Spleen (tissue), 11 donors: ENCODE measurements at regions not wholly inside any gene's neighbourhood (a gene's known extent, or its start where the extent isn't known, plus 50 kb on each side); places are given as distances from the start of the nearest gene placed in this dataset.
"Not testable (repeated sequence)": the region's sequence is repeated elsewhere in the genome, so short reads cannot be mapped to it uniquely, and the experiment has no call there.

Experiments
- DNase-seq: peaks from one replicate; pipeline ENCODE4 v3.0.0-alpha.2; 2020
- H3K27ac ChIP-seq, 8 donors: fragments of 200-600 bp; sonication (generic) in 7 of 8; 1 replicate in 4 of 8; 2 replicates in 4 of 8; pipeline versions ENCODE4 v1.5.0 to v1.8.0; 2016 to 2021; ENCODE audit warnings: inconsistent platforms in 4 of 8, mild to moderate bottlenecking in 4 of 8, moderate library complexity in 1 of 8
- H3K27me3 ChIP-seq, 7 donors: fragments of 200-600 bp; sonication (generic) in 6 of 7; replicated peaks in 1 of 7; 1 replicate in 4 of 7; 2 replicates in 3 of 7; pipeline versions ENCODE4 v1.5.0 to v1.8.0; 2016 to 2021; ENCODE audit warnings: inconsistent platforms in 3 of 7, mild to moderate bottlenecking in 1 of 7
- H3K36me3 ChIP-seq, 6 donors: fragments of 200-600 bp; sonication (generic) in 5 of 6; 1 replicate in 4 of 6; 2 replicates in 2 of 6; pipeline versions ENCODE4 v1.5.0 to v1.8.0; 2016 to 2021; ENCODE audit warnings: inconsistent platforms in 2 of 6
- H3K4me1 ChIP-seq, 6 donors: fragments of 200-600 bp; sonication (generic) in 5 of 6; 1 replicate in 3 of 6; 2 replicates in 3 of 6; pipeline versions ENCODE4 v1.5.0 to v1.8.0; 2016 to 2021; ENCODE audit warnings: inconsistent platforms in 3 of 6
- H3K4me3 ChIP-seq, 8 donors: fragments of 200-600 bp; sonication (generic) in 7 of 8; 1 replicate in 4 of 8; 2 replicates in 4 of 8; pipeline versions ENCODE4 v1.5.0 to v1.8.0; 2016 to 2021; ENCODE audit warnings: inconsistent platforms in 4 of 8, mild to moderate bottlenecking in 4 of 8, moderate library complexity in 2 of 8
- H3K9me3 ChIP-seq, 8 donors: fragments of 200-600 bp; sonication (generic) in 7 of 8; 1 replicate in 4 of 8; 2 replicates in 4 of 8; pipeline versions ENCODE4 v1.5.0 to v1.8.0; 2016 to 2021; ENCODE audit warnings: inconsistent platforms in 4 of 8
- POLR2A ChIP-seq, 3 donors: fragments of 450-650 bp; IDR thresholded peaks; one replicate each; pipeline ENCODE4 v1.5.1; 2017; ENCODE audit warnings: antibody characterized with exemption in 3 of 3, mild to moderate bottlenecking in 1 of 3
- POLR2AphosphoS5 ChIP-seq, 3 donors: sonication (generic); formaldehyde crosslinking; IDR thresholded peaks; one replicate each; pipeline ENCODE4 v1.5.1; 2017; ENCODE audit warnings: antibody characterized with exemption in 3 of 3
- WGBS, 5 donors: extraction: QIAGEN DNeasy Blood & Tissue Kit in 3 of 5; methylation state at CpG; one replicate each; pipeline versions ENCODE4 v1.1.5 to v1.1.7; 2013 to 2018; 5-methylcytosine and 5-hydroxymethylcytosine counted together
- intact Hi-C: fragments of 100-400 bp; cut with DNase I; formaldehyde crosslinking; loops from one replicate; pipeline ENCODE4 v1.15.0; 2023; ENCODE audit warnings: low total_unique reads
- TF ChIP-seq, protein P1 (sequence below), 11 experiments: fragments of 200-600 bp in 7 of 11; fragments of 450-650 bp in 4 of 11; sonication (generic) in 4 of 11; IDR thresholded peaks in 8 of 11; conservative IDR thresholded peaks in 3 of 11; 1 replicate in 7 of 11; 2 replicates in 4 of 11; pipeline versions ENCODE4 v1.4.0 to v1.8.0; 2016 to 2021; ENCODE audit warnings: antibody characterized with exemption in 11 of 11, inconsistent platforms in 4 of 11, mild to moderate bottlenecking in 1 of 11
- donor health status: healthy with polysubstance abuse.
- donor health status: DM: no; HTN: no; CAD: no; lungs with moderate emphysema.
- donor health status: DM: no; HTN: no; CAD: no.
- donor health status: Bipolar disorder and iron deficiency.
- donor health status: healthy.
- donor health status: DM: no; HTN: no; CAD: no.
- donor health status: DM: yes; HTN: yes; CAD: no.

DNA sequence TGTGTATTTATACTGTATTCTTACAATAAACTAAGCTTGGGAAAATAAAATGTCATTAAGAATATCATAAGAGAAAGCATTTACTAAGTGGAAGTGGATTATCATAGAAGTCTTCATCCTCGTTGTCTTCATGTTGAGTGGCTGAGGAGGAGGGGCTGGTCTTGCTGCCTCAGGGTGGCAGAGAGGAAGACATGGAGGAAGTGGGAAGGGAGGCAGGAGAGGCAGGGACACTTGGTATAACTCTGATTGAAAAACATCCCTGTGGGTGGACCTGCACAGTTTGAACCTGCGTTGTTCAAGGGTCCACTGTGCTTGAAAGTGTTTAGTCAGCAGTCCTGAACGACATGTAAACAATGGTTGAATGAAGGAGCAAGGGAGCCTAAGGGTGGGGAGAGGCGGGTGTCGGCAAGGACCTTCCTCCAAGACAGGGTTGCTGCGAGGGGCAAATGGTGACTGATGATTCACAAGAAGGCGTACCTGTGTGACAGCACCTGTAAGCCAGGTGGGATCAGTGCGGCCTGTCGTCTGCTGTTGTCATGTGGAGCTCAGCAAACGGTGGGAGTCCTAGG lies 103.8 kb upstream of the KLF13 start:
- peak overlapping the region in 2 of 8 donors; percentile 18 to 38 for H3K4me3 ChIP-seq
- intact Hi-C loops = no loop called here
- no peaks in the 10 kb centered on the region for H3K9me3 ChIP-seq
- H3K27ac ChIP-seq = peak overlapping the region in 6 of 8 donors; percentile 51 to 78 (median 63)
- no peak for DNase-seq
- peaks cover 0 to 88% (median 41%) of the 10 kb centered on the region in 6 donors for H3K4me1 ChIP-seq
- TF ChIP-seq, protein P1, sequence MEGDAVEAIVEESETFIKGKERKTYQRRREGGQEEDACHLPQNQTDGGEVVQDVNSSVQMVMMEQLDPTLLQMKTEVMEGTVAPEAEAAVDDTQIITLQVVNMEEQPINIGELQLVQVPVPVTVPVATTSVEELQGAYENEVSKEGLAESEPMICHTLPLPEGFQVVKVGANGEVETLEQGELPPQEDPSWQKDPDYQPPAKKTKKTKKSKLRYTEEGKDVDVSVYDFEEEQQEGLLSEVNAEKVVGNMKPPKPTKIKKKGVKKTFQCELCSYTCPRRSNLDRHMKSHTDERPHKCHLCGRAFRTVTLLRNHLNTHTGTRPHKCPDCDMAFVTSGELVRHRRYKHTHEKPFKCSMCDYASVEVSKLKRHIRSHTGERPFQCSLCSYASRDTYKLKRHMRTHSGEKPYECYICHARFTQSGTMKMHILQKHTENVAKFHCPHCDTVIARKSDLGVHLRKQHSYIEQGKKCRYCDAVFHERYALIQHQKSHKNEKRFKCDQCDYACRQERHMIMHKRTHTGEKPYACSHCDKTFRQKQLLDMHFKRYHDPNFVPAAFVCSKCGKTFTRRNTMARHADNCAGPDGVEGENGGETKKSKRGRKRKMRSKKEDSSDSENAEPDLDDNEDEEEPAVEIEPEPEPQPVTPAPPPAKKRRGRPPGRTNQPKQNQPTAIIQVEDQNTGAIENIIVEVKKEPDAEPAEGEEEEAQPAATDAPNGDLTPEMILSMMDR (IDR thresholded peaks at IDR 0.05 in 8 of 11, conservative IDR thresholded peaks at IDR 0.05 in 3 of 11) = no peak
- TF ChIP-seq POLR2AphosphoS5 (IDR thresholded peaks at IDR 0.05) (no peak), POLR2A (IDR thresholded peaks at IDR 0.05) (no peak)
- H3K36me3 ChIP-seq = peaks cover 0 to 6% (median 0%) of the 10 kb centered on the region in 6 donors
- no peaks in the 10 kb centered on the region for H3K27me3 ChIP-seq
- 62 to 73% (median 69%) methylated on average over 10 of the region's 10 CpGs for WGBS, 5 donors

DNA sequence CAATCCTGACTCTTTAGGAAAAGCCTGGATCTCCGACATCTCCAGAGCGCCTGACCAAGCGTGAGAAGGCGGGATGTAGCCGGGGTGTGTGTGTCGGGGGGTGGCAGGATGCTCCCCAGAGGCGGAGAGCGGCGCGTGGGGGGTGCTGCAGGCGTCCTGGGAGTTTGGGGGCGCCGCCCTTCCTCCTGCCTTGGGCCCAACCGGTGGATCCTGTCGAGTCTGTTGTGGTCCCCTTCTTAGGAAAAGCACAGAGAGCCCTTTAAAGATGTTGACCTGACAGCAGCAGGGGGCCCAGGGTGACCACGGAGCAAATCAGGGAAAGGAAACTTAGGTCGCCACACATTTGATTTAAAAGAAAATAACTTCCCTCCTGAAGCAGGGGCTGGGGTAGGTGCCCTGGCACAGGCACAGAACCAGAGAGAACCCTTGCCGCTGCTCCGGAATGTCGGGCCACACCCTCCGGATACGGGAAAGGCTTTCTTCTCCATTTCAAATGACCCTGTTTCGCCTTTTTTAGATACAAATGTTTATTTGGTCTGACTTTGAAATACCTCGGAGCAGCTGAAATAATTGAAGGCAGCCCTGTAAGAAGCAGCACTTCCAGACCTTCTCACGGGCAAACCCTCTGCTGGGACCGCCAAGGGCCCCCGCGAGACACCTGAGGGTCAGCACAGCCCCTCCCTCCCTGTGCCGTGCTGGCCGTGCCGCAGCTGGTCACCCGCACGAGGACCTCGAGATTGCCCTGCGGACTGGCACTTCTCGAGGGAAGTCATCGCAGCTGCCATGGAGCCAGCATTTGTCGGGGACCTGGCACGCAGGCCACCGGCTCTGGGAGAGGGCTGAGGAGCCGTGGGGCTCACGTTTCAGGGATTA lies 102.9 kb upstream of the KLF13 start:
- H3K9me3 ChIP-seq = no peaks in the 10 kb centered on the region
- TF ChIP-seq, protein P1 (IDR thresholded peaks at IDR 0.05 in 8 of 11, conservative IDR thresholded peaks at IDR 0.05 in 3 of 11) = no peak
- TF ChIP-seq POLR2AphosphoS5 (IDR thresholded peaks at IDR 0.05) = peak in 1 of 3 donors; percentile 16
- WGBS, 5 donors = 51 to 72% (median 69%) methylated on average over 38 to 42 of the region's 42 CpGs
- peaks cover 0 to 88% (median 46%) of the 10 kb centered on the region in 6 donors for H3K4me1 ChIP-seq
- H3K36me3 ChIP-seq = peaks cover 0 to 6% (median 0%) of the 10 kb centered on the region in 6 donors
- intact Hi-C loops = no loop called here
- H3K27ac ChIP-seq = peak overlapping the region in 7 of 8 donors; percentile 29 to 78 (median 63)
- H3K4me3 ChIP-seq = peak overlapping the region in 3 of 8 donors; percentile 5 to 38 (median 18)
- DNase-seq = no peak
- H3K27me3 ChIP-seq = no peaks in the 10 kb centered on the region

DNA sequence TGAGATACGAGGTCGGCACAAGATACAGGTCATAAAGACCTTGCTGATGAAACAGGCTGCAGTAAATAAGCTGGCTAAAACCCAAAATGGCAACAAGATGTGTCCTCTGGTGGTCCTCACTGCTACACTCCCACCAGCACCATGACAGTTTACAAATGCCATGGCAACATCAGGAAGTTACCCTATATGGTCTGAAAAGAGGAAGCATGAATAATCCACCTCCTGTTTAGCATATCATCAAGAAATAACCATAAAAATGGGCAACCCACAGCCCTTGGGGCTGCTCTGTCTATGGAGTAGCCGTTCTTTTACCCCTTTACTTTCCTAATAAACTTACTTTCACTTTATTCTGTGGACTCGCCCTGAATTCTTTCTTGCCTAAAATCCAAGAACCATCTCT lies 102.0 kb upstream of the KLF13 start:
- Histone ChIP-seq H3K27ac (peak overlapping the region in 3 of 8 donors; percentile 63 to 78 (median 78)), H3K4me1 (peaks cover 0 to 92% (median 52%) of the 10 kb centered on the region in 6 donors), H3K4me3 (peak overlapping the region in 1 of 8 donors; percentile 38)
- H3K36me3 ChIP-seq, H3K27me3 ChIP-seq, DNase-seq, H3K9me3 ChIP-seq, intact Hi-C loops: not testable (repeated sequence)
- 61 to 81% (median 69%) methylated on average over 4 of the region's 4 CpGs for WGBS, 5 donors

DNA sequence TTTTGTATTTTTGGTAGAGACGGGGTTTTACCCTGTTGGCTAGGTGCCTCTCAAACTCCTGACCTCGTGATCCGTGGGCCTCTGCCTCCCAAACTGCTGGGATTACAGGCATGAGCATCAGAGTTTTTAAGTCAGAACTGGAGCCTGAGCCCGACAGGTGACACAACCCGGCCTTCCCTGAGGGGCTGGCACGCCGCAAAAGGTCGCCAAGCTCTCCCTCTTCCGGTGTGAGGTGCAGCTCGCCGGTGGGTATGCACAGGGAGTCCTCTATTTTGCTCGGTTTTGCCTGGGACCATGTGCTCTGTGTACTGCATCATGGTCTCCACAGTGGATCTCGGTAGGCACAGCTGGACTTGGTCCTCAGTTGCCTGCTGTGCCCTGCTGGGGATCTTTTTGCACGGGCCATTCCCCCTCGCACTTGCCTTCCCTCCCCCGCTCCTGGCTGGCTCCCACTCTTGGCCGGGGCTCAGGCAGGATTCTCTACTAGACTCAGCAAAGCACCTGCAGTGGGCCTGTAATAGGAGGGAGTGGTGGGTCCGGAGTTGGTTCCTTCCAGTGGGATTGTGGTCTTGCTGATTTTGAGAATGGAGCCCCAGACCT lies 101.2 kb upstream of the KLF13 start:
- no peaks in the 10 kb centered on the region for H3K27me3 ChIP-seq
- intact Hi-C loops = no loop called here
- peak overlapping the region in 1 of 8 donors; percentile 78 for H3K27ac ChIP-seq
- peaks cover 0 to 92% (median 58%) of the 10 kb centered on the region in 6 donors for H3K4me1 ChIP-seq
- no peak for DNase-seq
- WGBS, 5 donors = 87 to 96% (median 94%) methylated on average over 15 to 18 of the region's 18 CpGs
- no peak overlapping the region for H3K4me3 ChIP-seq
- TF ChIP-seq, protein P1 (IDR thresholded peaks at IDR 0.05 in 8 of 11, conservative IDR thresholded peaks at IDR 0.05 in 3 of 11) = no peak
- TF ChIP-seq POLR2A (IDR thresholded peaks at IDR 0.05) = no peak
- no peak for TF ChIP-seq POLR2AphosphoS5 (IDR thresholded peaks at IDR 0.05)
- peaks cover 0 to 6% (median 0%) of the 10 kb centered on the region in 6 donors for H3K36me3 ChIP-seq
- H3K9me3 ChIP-seq = no peaks in the 10 kb centered on the region
